Activated gamma-delta T cell treated with anti-CD3 and anti-CD28 coated beads, Interleukin-2, amount 50 U/mL, for 16 hours (primary cell): ENCODE measurements at regions not wholly inside any gene's neighbourhood (a gene's known extent, or its start where the extent isn't known, plus 50 kb on each side); places are given as distances from the start of the nearest gene placed in this dataset.

Experiments
- DNase-seq: peaks from one replicate; pipeline ENCODE4 v3.0.0-alpha.2; 2020; ENCODE audit warnings: low read depth

- DNase-seq, result no peak
These were observed 201.0 kb downstream of the GLI2 start for GRCh38 chr2:120936476-120937334.

- no peak for DNase-seq
These were observed 202.0 kb downstream of the GLI2 start for GRCh38 chr2:120937686-120938044.

- no peak for DNase-seq
These were observed 202.5 kb downstream of the GLI2 start for GRCh38 chr2:120938045-120938771.

GRCh38 chr2:120939595-120940318, 204.1 kb downstream of the GLI2 start:
- DNase-seq, result no peak

- DNase-seq, result no peak
These were observed 204.6 kb downstream of the GLI2 start for GRCh38 chr2:120940319-120940696.

GRCh38 chr2:120940726-120941256, 205.1 kb downstream of the GLI2 start:
- DNase-seq, result no peak

GRCh38 chr2:120941571-120942120, 206.0 kb downstream of the GLI2 start:
- DNase-seq, result no peak

GRCh38 chr2:120942658-120943057, 207.0 kb downstream of the GLI2 start:
- no peak for DNase-seq

- DNase-seq, result no peak
These were observed 207.9 kb downstream of the GLI2 start for GRCh38 chr2:120943403-120944034.

- no peak for DNase-seq
These were observed 208.9 kb downstream of the GLI2 start for GRCh38 chr2:120944575-120944974.

GRCh38 chr2:120945091-120945490, 209.4 kb downstream of the GLI2 start:
- DNase-seq, result no peak

- no peak for DNase-seq
These were observed 210.3 kb downstream of the GLI2 start for GRCh38 chr2:120945832-120946499.

- no peak for DNase-seq
These were observed 211.7 kb downstream of the GLI2 start for GRCh38 chr2:120947327-120947726.

- no peak for DNase-seq
These were observed 212.5 kb downstream of the GLI2 start for GRCh38 chr2:120947982-120948661.

GRCh38 chr2:120948662-120949011, 213.0 kb downstream of the GLI2 start:
- DNase-seq, result no peak

- DNase-seq, result no peak
These were observed 213.6 kb downstream of the GLI2 start for GRCh38 chr2:120949027-120949956.

- DNase-seq, result no peak
These were observed 214.4 kb downstream of the GLI2 start for GRCh38 chr2:120949957-120950590.

- no peak for DNase-seq
These were observed 216.0 kb downstream of the GLI2 start for GRCh38 chr2:120951693-120952092.

GRCh38 chr2:120952318-120952717, 216.7 kb downstream of the GLI2 start:
- DNase-seq, result no peak
